ENCODE measurements at regions not wholly inside any gene's neighbourhood (a gene's known extent, or its start where the extent isn't known, plus 50 kb on each side); places are given as distances from the start of the nearest gene placed in this dataset.
"Not testable (repeated sequence)": the region's sequence is repeated elsewhere in the genome, so short reads cannot be mapped to it uniquely, and the experiment has no call there.

DNA sequence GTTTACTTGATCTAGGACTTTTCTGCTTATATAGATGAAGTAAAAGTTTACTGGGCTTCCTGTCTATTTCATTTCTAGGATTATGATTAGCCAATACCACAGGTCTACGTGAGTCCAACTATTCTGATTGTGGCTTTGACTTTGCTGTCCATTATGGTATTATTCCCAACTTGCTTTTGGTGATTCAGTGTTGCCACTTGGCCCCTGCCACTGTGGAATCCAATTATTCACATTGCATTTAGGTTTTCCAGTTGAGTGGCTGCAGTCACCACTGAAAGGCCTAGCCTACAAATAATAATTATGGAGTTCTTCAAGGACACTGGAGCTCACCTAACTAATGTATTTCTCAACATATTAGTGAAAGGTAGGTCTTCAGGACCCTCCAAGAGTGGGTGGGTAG, 574.3 kb upstream of the USP24 start:
- no peak for DNase-seq

GRCh38 chr1:55786396-55786795, 571.2 kb upstream of the USP24 start:
- no peak for DNase-seq

GRCh38 chr1:55784941-55785450, 569.8 kb upstream of the USP24 start:
- DNase-seq: not testable (repeated sequence)

DNA sequence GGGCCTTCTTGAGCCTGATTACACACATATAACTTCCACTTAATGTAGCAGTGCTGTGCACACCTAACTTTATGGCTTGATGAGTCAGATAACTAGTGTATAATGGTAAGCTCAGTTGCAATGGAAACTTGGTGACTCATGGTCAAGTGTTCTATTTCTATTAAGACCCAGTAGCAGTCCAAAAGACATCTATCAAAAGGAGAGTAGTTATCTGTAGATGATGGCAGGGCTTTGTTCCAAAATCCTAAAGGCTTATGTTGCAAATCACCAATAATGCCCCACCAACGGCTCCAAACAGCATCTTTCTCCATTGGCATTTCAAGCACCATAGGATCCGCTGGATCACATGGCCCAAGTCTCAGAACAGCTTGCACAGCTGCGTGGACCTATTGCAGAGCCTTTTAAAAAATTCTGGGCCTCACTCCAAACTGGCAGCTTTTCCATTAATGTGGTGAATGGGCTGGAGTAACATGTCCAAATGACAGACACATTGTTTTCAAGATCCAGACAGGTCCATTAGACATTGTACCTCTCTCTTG, 566.8 kb upstream of the USP24 start:
- DNase-seq: no peak

DNA sequence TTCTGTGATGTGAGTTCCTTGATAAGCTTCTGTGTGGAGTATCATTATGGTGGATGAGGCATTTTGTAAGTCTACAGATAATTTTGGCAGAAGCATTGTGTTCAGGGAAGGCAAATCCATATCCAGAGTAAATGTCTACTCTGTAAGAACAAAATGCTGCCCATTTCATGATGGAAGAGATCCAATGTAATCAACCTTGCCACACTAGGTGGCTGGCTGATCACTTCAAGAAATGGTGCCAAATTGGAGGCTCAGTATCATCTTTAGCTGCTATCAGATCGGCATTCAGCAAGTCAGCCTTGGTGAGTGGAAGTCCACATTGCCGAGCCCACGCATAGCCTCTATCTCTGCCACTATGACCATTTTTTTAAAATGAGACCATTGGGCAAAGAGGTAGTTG, 565.8 kb upstream of the USP24 start:
- DNase-seq: no peak

GRCh38 chr1:55777545-55777944, 562.4 kb upstream of the USP24 start:
- DNase-seq: no peak

- no peak for DNase-seq
These were observed 559.8 kb upstream of the USP24 start for GRCh38 chr1:55775007-55775406.

DNA sequence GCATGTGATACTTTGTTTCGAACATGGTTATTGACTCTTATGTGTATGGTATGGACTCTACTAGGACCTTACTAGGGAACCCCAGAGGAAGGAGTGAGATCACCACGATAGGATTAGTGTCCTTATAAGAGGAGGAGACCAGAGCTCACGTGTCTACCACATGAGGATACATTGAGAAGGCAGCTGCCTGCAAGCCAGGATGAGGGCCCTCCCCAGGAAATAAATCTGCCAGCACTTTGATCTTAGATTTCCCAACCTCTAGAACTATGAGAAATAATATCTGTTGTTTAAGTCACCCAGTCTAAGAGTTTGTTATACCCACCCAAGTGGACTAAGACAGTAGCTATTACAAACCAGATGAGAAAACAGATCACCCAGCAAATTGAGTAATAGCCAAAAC, 559.3 kb upstream of the USP24 start:
- no peak for DNase-seq

- DNase-seq: no peak
These were observed 558.2 kb upstream of the USP24 start for GRCh38 chr1:55773211-55773940.

DNA sequence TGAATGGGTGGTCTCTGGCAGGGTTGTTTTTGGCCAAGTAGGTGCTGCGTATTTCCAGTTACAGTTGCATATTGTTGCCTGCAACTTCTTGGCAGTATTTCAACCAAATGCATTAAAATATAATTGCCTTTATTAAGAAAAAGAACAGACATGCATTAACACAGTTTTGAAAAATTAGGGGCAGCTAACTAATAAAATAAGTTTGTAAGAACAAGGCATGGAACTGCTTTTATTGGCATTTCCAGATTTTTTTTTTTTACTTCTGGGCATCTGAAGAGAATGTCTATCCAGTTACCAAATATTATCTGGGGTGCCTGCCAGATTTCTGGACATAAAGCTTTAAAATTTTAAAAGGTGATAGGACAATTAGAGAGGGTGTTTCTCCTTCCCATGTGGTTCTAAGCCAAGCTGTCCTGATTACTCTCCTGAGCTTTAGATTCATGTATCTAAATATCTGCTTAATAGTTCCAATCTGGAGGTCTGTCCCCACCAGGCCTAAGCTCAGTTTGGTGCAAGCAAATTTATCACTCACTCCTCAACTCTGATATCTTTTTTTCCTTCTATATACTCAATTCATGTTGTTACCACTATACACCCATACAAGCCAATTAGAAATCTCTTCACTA, 553.3 kb upstream of the USP24 start:
- no peak for DNase-seq

DNA sequence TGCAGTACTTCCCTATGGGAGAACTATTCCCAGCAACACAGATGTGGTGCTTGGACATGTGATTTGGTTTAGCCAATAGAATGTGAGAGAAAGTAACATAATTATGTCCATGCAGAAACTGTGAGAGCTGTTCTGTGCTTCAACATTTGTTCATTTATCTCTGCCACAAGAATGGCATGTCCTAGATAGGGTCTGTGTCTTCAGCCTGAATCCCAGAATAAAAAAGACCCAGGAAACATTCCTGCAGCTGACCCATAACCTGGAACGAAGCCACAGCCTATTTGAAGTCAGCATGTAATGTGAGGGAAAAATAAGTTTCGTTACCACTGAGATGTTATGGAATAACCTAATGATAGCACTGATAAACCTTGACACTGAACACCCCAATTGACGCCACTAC, 552.0 kb upstream of the USP24 start:
- no peak for DNase-seq

DNA sequence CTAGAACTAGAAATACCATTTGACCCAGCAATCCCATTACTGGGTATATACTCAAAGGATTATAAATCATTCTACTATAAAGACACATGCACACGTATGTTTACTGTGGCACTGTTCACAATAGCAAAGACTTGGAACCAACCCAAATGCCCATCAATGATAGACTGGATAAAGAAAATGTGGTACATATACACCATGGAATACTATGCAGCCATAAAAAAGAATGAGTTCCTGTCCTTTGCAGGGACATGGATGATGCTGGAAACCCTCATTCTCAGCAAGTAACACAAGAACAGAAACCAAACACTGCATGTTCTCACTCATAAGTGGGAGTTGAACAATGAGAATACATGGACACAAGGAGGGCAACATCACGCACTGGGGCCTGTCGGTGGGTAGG, 550.3 kb upstream of the USP24 start:
- DNase-seq: not testable (repeated sequence)

- DNase-seq: no peak
These were observed 536.6 kb upstream of the USP24 start for GRCh38 chr1:55751776-55752175.

DNA sequence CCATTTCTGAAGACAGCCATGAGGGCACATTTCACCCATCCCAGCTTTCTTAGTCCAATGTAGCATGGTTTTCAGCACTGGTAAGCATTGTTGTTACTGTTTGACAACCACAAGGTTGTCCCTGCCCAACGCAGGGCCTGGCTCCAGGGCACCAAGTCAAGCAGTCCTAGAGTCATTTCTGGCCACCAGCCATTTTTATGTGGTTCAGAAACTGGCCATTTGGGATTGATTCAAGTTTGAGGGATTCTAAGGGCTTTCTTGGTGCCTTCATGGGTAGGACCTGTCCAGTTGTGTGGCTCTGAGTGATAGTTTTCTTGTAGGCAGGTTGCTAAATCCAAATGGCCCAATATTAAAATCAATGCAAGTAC, 535.4 kb upstream of the USP24 start:
- no peak for DNase-seq

GRCh38 chr1:55749975-55750627, 534.9 kb upstream of the USP24 start:
- DNase-seq: no peak

- no peak for DNase-seq
These were observed 532.3 kb upstream of the USP24 start for GRCh38 chr1:55747408-55747841.

GRCh38 chr1:55746710-55747109, 531.5 kb upstream of the USP24 start:
- no peak for DNase-seq

DNA sequence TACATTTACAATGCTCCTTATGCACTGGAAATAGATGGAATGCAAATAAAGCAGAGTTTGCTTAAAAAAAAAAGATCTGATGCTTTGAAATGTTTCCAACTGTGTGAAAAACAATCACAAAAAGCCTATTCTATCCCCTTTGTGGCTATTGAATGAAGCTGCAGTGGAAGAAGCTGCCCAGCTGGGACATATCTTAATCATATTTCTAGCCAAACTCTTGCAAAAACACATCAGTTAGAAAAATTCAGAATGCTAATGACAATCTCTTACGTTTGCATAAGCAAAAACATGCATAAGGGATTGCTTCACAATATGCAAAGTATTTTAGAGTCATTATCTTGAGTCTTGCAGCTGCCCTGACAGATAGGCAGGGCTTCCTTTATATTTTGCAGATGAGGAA, 526.4 kb upstream of the USP24 start:
- no peak for DNase-seq

DNA sequence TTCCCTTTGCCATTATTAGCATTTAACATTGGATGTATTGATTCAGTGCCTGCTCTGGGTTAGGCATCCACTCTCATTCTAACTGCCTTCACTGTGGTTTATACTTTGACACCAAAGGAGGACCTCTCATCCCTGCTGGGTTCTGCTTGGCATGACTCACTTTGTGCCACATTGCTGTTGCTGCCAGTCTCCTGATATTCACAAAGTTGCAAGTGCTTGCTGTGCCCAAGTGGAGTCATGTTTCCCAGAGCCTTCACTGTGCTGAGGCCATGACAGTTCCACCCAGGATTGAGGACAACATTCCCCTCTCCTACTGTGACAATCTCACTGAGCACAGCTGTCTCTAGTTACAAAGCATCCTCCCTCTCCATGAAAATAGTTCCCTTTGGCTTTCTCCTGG, 519.9 kb upstream of the USP24 start:
- no peak for DNase-seq

- no peak for DNase-seq
These were observed 511.8 kb upstream of the USP24 start for GRCh38 chr1:55726994-55727393.

GRCh38 chr1:55725378-55725777, 510.2 kb upstream of the USP24 start:
- DNase-seq: no peak

- DNase-seq: no peak
These were observed 509.6 kb upstream of the USP24 start for GRCh38 chr1:55724551-55725325.

DNA sequence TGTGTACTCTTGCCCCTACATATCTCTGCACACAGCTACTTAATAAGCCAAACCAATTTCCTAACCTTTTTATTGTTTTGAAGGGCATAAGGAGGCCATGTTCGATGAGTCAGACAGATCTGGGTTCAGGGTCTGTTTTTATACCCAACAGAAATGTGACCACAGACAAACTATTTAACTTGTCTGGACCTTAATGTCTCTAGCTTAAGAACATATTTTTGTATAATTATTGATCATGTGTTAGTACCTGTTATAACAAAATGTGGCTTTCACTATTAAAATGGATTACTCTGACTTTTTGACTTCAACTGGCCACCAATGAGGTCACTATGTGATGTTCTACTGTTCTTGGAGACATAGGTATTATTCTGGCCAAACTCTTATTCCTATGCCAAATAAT, 507.8 kb upstream of the USP24 start:
- no peak for DNase-seq
